GM12872 (cell line): ENCODE measurements at regions not wholly inside any gene's neighbourhood (a gene's known extent, or its start where the extent isn't known, plus 50 kb on each side); places are given as distances from the start of the nearest gene placed in this dataset.

Experiments
- TF ChIP-seq, protein P1 (sequence below): IDR thresholded peaks from 3 replicates; pipeline ENCODE4 v1.5.1; 2011; ENCODE audit warnings: low read depth, mild to moderate bottlenecking, low read length, moderate library complexity; ENCODE audit not compliant: insufficient read depth

GRCh38 chr12:4223273-4223845 lies 50.2 kb upstream of the CCND2 start:
- TF ChIP-seq, protein P1, sequence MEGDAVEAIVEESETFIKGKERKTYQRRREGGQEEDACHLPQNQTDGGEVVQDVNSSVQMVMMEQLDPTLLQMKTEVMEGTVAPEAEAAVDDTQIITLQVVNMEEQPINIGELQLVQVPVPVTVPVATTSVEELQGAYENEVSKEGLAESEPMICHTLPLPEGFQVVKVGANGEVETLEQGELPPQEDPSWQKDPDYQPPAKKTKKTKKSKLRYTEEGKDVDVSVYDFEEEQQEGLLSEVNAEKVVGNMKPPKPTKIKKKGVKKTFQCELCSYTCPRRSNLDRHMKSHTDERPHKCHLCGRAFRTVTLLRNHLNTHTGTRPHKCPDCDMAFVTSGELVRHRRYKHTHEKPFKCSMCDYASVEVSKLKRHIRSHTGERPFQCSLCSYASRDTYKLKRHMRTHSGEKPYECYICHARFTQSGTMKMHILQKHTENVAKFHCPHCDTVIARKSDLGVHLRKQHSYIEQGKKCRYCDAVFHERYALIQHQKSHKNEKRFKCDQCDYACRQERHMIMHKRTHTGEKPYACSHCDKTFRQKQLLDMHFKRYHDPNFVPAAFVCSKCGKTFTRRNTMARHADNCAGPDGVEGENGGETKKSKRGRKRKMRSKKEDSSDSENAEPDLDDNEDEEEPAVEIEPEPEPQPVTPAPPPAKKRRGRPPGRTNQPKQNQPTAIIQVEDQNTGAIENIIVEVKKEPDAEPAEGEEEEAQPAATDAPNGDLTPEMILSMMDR = no peak

DNA sequence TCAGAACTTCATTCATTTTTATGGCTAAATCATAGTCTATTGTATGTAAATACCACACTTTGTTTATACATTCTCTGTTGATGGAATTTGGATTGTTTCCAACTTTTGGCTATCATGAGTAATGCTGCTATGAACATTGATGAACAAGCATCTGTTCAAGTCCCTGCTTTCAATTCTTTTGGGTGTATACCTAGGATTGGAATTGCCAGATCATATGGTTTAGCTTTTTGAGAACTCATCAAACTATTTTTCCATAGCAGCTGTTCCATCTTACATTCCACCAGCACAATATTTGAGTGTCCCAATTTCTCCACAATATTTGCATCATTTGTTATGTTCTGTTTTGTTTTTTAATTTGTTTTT lies 52.3 kb upstream of the CCND2 start:
- TF ChIP-seq, protein P1 = no peak

DNA sequence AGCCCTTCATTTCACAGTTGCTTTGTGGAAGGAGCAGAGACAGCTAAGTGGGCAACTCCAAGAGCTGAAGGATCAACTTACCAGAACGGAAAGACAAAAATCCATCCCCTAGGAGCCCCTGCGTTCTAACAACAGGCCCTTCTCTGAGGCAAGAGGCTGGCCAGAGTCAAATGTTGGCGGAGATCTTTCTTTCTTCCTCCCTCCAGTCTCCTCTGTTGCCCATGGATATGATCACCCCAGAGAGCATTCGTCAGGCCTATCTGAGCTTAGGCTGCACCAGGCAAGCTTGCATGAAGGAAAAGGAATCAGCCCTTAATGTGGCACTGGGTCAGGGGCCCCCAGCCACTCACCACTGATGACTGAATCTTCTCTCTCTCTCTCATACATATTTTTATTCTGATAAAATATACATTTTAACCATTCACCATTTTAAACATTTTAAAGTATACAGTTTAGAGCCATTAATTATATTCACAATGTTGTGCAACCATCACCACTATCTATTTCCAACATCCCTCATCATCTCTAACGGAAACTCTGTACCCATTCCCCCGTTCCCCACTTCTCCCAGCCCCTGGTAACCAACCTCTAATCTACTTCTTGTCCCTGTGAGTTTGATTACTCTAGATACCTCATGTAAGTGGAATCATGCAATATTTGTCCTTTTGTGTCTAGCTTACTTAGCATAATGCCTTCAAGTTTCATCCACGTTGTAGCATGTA lies 52.9 kb upstream of the CCND2 start:
- TF ChIP-seq, protein P1 = no peak

DNA sequence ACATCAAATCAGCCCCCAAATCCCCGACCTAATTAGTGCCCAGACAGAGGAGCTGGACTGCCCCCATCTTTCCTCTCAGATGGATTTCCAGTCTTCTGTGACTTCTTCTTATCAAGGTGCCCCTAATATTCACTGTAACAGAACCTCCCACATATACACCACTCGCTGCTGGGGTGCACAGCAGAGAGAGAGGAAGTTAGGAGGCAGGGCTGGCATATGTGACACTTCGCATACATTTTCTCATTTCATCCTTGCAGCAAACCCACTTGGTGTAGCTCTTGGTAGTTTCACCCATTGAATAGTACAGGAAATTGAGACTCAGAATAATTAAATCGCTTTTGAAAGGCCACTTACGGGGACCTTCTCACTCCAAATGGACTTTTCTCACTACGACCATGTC lies 56.5 kb upstream of the CCND2 start:
- TF ChIP-seq, protein P1 = no peak

GRCh38 chr12:4216187-4216927 lies 57.2 kb upstream of the CCND2 start:
- TF ChIP-seq, protein P1 = no peak

DNA sequence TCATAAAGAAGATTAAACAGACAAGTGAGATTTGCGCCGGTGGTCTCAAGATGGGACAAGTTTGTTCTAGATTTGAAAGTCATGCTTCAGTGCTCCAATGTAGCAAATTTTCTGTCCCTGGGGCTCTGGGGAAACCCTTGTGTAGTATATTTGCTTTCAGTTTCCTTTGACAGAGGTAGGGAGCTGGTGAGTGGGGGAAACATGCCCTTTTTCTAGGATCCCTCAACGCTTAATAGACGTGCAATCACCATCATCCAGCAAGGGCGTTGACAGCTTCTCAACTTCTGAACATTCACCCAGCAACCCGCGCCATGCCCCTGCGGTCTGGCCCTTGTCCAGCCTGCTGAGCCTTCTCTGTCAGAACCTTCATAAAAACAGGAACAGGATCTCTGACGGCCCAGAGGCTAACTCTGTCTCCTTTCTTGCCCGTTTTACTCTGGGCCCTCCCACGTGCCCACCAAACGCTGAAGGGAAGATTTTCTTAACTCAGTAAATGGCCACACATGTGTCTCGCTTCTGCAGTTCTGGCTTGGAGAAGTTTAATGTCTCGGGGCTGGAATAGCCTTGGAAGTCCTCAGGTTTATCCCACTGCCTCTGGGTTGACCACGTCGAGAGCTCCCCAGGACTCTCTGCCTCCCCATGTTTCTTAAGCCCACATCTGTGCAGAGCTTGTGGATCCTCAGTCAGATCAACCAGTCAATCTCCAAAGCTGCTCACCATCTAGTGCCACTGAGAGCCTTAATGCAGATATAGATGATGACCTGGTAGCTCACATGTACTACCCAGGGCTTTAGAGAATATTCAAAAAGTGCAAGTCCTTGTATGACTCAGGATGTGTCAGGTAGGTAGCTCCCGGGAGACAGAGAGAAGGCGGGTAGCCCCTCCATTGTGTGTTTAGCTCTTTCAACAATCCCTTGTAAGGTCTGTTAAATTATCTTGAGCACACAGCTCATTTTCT lies 58.1 kb upstream of the CCND2 start:
- TF ChIP-seq, protein P1 = no peak

DNA sequence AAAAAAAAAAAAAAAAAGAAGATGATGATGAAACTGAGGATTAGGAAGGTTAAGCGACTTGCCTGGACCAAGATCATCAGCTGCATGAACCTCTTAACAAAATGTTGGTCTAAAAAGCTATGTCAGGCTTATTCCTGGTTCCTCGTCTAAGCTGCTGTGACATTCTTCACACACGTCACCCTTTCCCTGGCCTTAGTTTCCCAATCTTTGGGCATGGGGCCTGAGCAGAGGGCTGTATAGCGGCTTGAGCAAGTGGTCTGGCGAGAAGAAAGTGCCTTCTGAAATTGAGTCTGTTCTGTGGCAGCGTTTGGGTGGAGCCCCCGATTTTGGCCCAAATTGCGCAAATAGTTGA lies 58.7 kb upstream of the CCND2 start:
- TF ChIP-seq, protein P1 = no peak
